Cardiac septum (tissue), 1 donor: ENCODE measurements at regions not wholly inside any gene's neighbourhood (a gene's known extent, or its start where the extent isn't known, plus 50 kb on each side); places are given as distances from the start of the nearest gene placed in this dataset.

Experiments
- DNase-seq: peaks from one replicate; pipeline ENCODE4 v3.0.0-alpha.2; 2020; ENCODE audit warnings: low spot score
- intact Hi-C: fragments of 100-400 bp; cut with DNase I; formaldehyde crosslinking; loops from one replicate; pipeline ENCODE4 v1.14.0; 2022
- donor health status: DM: no; HTN: no; CAD: no.

- DNase-seq, result no peak
- intact Hi-C loops, result no loop called here
These were observed 133.6 kb upstream of the ADAMTS16 start for GRCh38 chr5:5006548-5006947.

GRCh38 chr5:5009240-5009639 lies 130.9 kb upstream of the ADAMTS16 start:
- intact Hi-C loops, result no loop called here

DNA sequence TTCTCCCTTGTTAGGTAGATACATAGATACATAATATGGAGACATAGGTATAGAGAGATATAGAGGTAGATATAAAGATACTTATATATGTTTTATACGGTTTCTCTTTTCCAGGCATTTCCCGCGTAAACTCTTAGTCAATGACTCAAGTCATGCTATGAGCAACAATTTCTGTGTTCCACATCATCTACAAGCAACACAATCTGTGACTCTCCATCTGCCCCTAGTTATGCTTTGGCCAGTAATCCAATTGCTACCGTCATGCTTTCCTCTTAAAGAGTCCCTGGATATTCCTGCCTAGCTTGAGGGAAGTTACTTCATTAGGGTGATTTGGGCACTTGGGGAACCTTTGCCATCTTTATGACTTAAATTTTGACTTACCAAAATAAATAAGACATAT lies 129.0 kb upstream of the ADAMTS16 start:
- intact Hi-C loops, result no loop called here
- DNase-seq, result no peak

More at GRCh38 chr5:5009240-5009639, 130.9 kb upstream of the ADAMTS16 start:
- DNase-seq, result no peak

GRCh38 chr5:5014586-5015235 lies 125.4 kb upstream of the ADAMTS16 start:
- intact Hi-C loops, result no loop called here

DNA sequence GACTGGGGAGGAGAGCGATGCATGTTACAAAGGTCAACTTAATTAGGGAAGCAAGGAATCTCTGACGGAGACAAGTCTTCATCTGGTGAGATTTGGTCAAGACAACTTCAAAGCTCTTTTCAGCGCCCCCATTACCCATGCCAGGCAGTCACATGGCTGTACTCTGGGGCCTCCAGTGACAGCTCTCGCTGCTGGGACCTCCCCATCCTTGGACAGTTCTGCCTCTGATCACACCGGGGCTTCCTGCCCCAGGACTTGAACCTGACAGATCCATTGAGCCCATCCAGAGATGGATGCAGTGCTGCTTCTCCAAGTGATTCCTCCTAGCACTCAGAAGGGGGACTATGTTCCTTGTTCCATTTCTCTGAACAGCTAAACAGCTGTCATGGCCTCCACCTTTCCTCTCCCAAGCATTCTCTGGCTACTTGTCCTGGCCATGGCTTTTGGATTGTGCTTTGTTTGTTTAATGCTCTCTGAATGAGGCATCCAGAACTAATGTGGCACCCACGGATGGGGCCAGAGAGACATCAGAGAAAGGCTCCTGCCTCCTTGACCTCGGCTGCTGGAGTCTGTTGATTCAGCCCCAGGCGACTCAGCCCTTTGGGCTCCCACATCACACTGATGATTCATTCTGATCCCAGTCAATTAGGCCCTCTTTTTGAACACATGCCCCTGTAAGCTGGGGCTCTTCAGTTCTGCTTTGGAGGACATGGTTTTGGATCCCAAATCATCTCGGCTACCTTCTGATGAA lies 122.1 kb upstream of the ADAMTS16 start:
- intact Hi-C loops, result no loop called here

More at GRCh38 chr5:5014586-5015235, 125.4 kb upstream of the ADAMTS16 start:
- no peak for DNase-seq

GRCh38 chr5:5018578-5018970 lies 121.6 kb upstream of the ADAMTS16 start:
- DNase-seq, result no peak

More for the DNA sequence above, 122.1 kb upstream of the ADAMTS16 start:
- no peak for DNase-seq

DNA sequence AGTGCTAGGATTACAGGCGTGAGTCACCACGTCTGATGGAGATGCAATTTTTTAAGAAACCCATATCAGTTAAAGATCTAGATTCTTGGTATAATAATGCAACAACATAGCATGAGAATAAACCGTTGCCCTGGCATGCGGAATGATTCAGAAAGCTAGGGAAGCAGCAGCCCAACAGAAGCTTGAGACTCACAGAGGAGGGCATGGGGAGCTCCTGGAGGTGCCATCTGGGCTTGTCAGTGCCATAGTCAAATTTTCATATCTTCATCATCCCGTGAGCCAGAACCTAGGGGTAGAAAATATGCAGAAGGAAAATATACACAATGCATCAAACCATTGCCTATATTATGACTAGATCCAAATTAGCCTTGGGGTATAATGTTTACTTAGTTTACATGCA lies 118.7 kb upstream of the ADAMTS16 start:
- no peak for DNase-seq
- intact Hi-C loops, result no loop called here

More at GRCh38 chr5:5018578-5018970, 121.6 kb upstream of the ADAMTS16 start:
- intact Hi-C loops, result no loop called here

- DNase-seq, result no peak
- intact Hi-C loops, result no loop called here
These were observed 114.9 kb upstream of the ADAMTS16 start for GRCh38 chr5:5025098-5025773.

DNA sequence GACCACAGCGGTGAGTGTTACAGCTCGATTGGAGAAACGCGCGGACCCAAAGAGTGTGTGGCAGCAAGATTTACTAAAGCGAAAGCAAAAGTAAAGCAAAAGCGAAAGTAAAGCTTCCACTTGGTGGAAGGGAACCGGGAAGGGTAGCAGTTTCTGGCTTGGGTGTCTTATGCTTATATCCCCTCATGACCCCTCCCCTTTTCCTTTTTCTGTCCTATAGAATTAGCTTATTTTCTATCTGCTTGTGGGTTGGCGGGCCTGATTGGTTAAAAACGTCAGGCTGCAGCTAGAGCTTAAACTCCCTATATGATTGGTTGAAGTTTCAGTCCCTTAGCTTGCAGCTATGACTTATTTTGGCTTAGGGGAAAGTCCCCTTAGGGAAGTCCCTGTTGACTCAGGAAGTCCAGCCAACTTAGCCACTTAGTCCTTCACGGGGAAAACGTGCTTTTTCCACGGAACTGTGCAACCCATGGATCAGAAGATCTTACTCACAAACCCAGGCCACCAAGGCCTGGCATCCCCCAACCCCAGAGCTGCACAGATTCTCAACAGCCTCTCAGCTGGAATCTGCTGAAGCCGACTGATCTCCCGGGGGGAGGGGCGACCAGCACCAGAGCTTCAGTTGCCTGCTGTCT lies 114.2 kb upstream of the ADAMTS16 start:
- intact Hi-C loops, result no loop called here
- DNase-seq, result no peak

DNA sequence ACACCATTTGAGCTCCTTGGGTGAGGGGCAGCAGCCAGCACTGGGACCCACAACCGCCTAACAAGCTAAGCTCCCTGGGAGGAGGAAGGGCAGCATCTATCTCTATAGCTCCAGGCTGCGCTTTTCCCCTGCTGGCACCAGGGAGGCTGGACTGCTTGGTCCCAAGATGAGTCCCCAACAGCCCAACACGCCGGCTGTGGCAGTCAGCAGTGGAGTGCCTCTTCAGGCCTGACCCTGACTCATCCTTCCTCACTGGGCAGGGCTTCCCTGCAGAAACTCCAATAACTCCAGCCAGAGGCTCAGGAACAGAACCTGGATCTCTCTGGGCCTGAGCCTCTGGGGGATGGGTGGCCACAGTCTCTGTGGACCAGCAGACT lies 113.7 kb upstream of the ADAMTS16 start:
- intact Hi-C loops, result no loop called here
- no peak for DNase-seq

GRCh38 chr5:5031665-5032064 lies 108.5 kb upstream of the ADAMTS16 start:
- intact Hi-C loops, result no loop called here
- no peak for DNase-seq

- DNase-seq, result no peak
These were observed 102.5 kb upstream of the ADAMTS16 start for GRCh38 chr5:5037674-5038073.

GRCh38 chr5:5039918-5040317 lies 100.2 kb upstream of the ADAMTS16 start:
- DNase-seq, result no peak
- intact Hi-C loops, result no loop called here

More at GRCh38 chr5:5037674-5038073, 102.5 kb upstream of the ADAMTS16 start:
- intact Hi-C loops, result no loop called here

DNA sequence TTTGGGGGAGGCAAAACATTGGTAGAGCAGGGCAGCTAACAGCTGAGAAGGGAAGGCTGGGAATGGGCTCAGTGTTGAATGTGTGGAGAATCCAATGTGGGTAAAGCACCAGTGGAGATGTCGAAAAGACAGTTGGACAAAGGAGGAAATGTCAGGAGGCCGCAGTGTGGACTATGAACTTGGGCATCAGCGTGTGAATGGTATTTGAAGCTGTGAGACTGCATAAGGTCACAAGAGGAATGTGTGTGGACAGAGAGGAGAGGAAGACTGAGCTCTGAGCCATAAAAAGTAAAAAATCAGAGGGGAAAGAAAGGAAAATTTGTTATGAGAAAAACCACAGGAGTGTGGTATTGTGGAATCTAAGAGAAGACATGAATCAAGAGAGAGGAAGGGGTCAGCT lies 99.4 kb upstream of the ADAMTS16 start:
- intact Hi-C loops, result no loop called here
- DNase-seq, result no peak

DNA sequence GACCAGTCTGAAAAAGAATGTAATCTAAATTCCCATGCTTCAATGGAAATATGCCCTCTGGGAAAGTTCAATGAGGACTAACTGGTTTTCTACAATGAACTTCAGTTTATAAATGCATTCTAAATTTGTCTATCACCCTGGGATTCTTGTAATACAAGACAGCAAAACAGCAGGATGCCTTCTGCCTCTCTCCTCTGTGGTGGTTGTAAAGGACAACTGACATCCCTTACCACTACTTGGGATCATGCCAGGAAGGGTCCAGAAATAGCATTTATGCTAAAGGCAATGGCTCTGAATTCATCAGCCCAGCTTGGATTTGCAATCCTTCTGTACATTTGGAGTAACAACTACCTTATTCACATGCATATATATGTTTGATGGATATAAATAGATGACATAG lies 97.3 kb upstream of the ADAMTS16 start:
- no peak for DNase-seq
- intact Hi-C loops, result no loop called here

- intact Hi-C loops, result no loop called here
- no peak for DNase-seq
These were observed 96.8 kb upstream of the ADAMTS16 start for GRCh38 chr5:5043346-5043745.

DNA sequence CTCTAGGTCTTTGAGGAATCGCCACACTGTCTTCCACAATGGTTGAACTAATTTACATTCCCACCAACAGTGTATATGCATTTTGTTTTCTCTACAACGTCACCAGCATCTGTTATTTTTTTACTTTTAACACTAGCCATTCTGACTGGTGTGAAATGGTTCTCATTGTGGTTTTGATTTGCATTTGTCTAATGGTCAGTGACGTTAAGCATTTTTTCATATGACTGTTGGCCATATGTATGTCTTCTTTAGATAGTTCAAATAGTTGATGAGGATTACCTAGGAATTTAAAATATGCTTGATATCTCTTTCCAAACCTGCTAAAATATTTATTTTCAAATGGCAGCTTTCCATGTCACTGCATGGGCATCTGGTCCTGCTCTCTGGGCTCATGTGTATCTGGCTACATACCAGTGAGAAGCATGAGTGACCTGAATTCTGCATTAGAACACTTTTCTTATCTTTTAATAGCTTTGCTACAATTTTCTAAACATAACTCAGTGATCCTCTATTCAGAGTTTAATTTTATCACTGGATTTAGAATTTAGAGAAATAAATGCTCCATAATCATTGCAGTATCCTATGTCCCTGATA lies 95.8 kb upstream of the ADAMTS16 start:
- intact Hi-C loops, result no loop called here
- DNase-seq, result no peak

- intact Hi-C loops, result no loop called here
- no peak for DNase-seq
These were observed 93.2 kb upstream of the ADAMTS16 start for GRCh38 chr5:5046680-5047502.

GRCh38 chr5:5050801-5051200 lies 89.3 kb upstream of the ADAMTS16 start:
- no peak for DNase-seq
- intact Hi-C loops, result no loop called here
